DND-41 (cell line): ENCODE measurements at regions not wholly inside any gene's neighbourhood (a gene's known extent, or its start where the extent isn't known, plus 50 kb on each side); places are given as distances from the start of the nearest gene placed in this dataset.

Source experiments
- EZH2 ChIP-seq: IDR thresholded peaks from 3 replicates; pipeline ENCODE4 v1.6.1; 2012; ENCODE audit warnings: borderline replicate concordance, low read depth, mild to moderate bottlenecking, moderate library complexity, low read length, inconsistent platforms; ENCODE audit not compliant: severe bottlenecking
- TF ChIP-seq, protein P1 (sequence below): IDR thresholded peaks from 2 replicates; pipeline ENCODE4 v1.5.1; 2012; ENCODE audit warnings: borderline replicate concordance, low read length, moderate library complexity, mild to moderate bottlenecking; ENCODE audit not compliant: poor library complexity, severe bottlenecking; ENCODE audit errors: extremely low read depth

DNA sequence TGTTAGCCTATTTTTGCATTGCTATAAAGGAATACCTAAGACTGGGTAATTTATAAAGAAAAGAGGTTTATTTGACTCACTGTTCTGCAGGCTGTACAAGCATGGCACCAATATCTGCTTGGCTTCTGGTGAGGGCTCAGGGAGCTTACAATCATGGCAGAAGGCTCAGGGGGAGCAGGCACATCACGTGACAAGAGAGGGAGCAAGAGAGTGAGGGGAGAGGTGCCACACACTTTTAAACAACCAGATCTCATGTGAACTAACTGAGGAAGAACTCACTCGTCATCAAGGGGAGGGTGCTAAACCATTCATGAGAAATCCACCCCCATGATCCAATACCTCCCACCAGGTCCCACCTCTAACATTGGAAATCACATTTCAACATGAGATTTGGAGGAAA, 73.9 kb upstream of the ADCY1 start:
- TF ChIP-seq, protein P1, sequence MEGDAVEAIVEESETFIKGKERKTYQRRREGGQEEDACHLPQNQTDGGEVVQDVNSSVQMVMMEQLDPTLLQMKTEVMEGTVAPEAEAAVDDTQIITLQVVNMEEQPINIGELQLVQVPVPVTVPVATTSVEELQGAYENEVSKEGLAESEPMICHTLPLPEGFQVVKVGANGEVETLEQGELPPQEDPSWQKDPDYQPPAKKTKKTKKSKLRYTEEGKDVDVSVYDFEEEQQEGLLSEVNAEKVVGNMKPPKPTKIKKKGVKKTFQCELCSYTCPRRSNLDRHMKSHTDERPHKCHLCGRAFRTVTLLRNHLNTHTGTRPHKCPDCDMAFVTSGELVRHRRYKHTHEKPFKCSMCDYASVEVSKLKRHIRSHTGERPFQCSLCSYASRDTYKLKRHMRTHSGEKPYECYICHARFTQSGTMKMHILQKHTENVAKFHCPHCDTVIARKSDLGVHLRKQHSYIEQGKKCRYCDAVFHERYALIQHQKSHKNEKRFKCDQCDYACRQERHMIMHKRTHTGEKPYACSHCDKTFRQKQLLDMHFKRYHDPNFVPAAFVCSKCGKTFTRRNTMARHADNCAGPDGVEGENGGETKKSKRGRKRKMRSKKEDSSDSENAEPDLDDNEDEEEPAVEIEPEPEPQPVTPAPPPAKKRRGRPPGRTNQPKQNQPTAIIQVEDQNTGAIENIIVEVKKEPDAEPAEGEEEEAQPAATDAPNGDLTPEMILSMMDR = no peak
- no peak for TF ChIP-seq EZH2
